ENCODE measurements at regions not wholly inside any gene's neighbourhood (a gene's known extent, or its start where the extent isn't known, plus 50 kb on each side); places are given as distances from the start of the nearest gene placed in this dataset.

DNA sequence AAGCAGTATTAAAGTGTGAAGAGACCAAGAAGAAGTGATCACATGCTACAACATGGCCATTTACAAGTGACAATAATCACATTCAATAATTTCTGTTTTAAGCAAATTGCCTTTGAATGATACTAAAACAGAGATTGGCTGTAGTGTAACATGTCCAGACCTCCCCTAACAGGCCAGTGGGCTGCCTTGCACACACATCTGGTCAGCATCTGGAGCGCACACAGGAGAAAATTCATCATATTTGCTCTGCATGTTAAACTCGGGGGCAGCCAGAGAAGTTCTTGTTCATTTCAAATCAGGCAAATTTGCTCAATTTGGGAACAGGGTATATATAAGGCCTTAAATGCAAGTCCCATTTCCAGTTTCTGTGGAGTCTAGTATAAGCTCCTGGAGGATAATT, 111.1 kb upstream of the FBXL7 start:
- TF ChIP-seq, protein P1, sequence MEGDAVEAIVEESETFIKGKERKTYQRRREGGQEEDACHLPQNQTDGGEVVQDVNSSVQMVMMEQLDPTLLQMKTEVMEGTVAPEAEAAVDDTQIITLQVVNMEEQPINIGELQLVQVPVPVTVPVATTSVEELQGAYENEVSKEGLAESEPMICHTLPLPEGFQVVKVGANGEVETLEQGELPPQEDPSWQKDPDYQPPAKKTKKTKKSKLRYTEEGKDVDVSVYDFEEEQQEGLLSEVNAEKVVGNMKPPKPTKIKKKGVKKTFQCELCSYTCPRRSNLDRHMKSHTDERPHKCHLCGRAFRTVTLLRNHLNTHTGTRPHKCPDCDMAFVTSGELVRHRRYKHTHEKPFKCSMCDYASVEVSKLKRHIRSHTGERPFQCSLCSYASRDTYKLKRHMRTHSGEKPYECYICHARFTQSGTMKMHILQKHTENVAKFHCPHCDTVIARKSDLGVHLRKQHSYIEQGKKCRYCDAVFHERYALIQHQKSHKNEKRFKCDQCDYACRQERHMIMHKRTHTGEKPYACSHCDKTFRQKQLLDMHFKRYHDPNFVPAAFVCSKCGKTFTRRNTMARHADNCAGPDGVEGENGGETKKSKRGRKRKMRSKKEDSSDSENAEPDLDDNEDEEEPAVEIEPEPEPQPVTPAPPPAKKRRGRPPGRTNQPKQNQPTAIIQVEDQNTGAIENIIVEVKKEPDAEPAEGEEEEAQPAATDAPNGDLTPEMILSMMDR (IDR thresholded peaks at IDR 0.05): no peak
- no peak for TF ChIP-seq POLR2A (IDR thresholded peaks at IDR 0.05)

Data from testis (tissue), 2 donors.